Endodermal cell (in vitro differentiated cells): ENCODE measurements at regions not wholly inside any gene's neighbourhood (a gene's known extent, or its start where the extent isn't known, plus 50 kb on each side); places are given as distances from the start of the nearest gene placed in this dataset.
A peak's percentile ranks its signal among the peaks of the same experiment; 100 is the strongest.

ENCODE experiments used
- DNase-seq: peaks from one replicate; pipeline ENCODE4 v3.0.0-alpha.2; 2017
- H3K27ac ChIP-seq: 2 replicates; pipeline ENCODE4 v1.5.1; 2013; ENCODE audit warnings: mild to moderate bottlenecking, low read depth, low read length, moderate library complexity
- H3K27me3 ChIP-seq: 2 replicates; pipeline ENCODE4 v1.6.1; 2013; ENCODE audit warnings: mild to moderate bottlenecking, low read length, moderate library complexity; ENCODE audit not compliant: insufficient read depth, control insufficient read depth, poor library complexity, severe bottlenecking
- H3K36me3 ChIP-seq: 2 replicates; pipeline ENCODE4 v1.7.0; 2013; ENCODE audit warnings: mild to moderate bottlenecking, low read length, moderate library complexity; ENCODE audit not compliant: control insufficient read depth, insufficient read depth
- H3K4me1 ChIP-seq: one replicate; pipeline ENCODE4 v1.7.0; 2013; ENCODE audit warnings: low read length; ENCODE audit not compliant: control insufficient read depth, insufficient read depth
- H3K4me3 ChIP-seq: 2 replicates; pipeline ENCODE4 v1.5.1; 2013; ENCODE audit warnings: mild to moderate bottlenecking, low read length, moderate library complexity
- H3K9ac ChIP-seq: 2 replicates; pipeline ENCODE4 v1.6.1; 2013; ENCODE audit warnings: mild to moderate bottlenecking, low read length, moderate library complexity; ENCODE audit not compliant: poor library complexity, severe bottlenecking; ENCODE audit errors: extremely low read depth
- H3K9me3 ChIP-seq: 2 replicates; pipeline ENCODE4 v1.6.1; 2013; ENCODE audit warnings: mild to moderate bottlenecking, low read length, moderate library complexity; ENCODE audit not compliant: control insufficient read depth
- H3K27ac Mint-ChIP-seq: 2 replicates; pipeline ENCODE4 v1.8.0; 2020; ENCODE audit warnings: mixed read lengths
- H3K27me3 Mint-ChIP-seq: 2 replicates; pipeline ENCODE4 v1.8.0; 2021; ENCODE audit warnings: mild to moderate bottlenecking, mixed read lengths; ENCODE audit not compliant: insufficient read depth
- H3K36me3 Mint-ChIP-seq: 2 replicates; pipeline ENCODE4 v1.8.0; 2020; ENCODE audit warnings: low read depth, mixed read lengths
- H3K4me1 Mint-ChIP-seq: 2 replicates; pipeline ENCODE4 v1.8.0; 2020; ENCODE audit warnings: mixed read lengths
- H3K4me3 Mint-ChIP-seq: 2 replicates; pipeline ENCODE4 v1.8.0; 2020; ENCODE audit warnings: mild to moderate bottlenecking, moderate library complexity, mixed read lengths
- H3K9me3 Mint-ChIP-seq: 2 replicates; pipeline ENCODE4 v1.8.0; 2020; ENCODE audit warnings: mild to moderate bottlenecking, mixed read lengths
- WGBS, 2 experiments: methylation state at CpG; one replicate each; pipeline versions ENCODE4 v1.1.5 to v1.1.7; 2013; ENCODE audit warnings: missing lambda C conversion rate in 2 of 2, mixed read lengths in 1 of 2; ENCODE audit not compliant: insufficient coverage in 1 of 2, insufficient read length in 1 of 2; 5-methylcytosine and 5-hydroxymethylcytosine counted together
- TF ChIP-seq, protein P1 (sequence below): fragments of 200-600 bp; sonication (generic); conservative IDR thresholded peaks from 2 replicates; pipeline ENCODE4 v1.5.0; 2021; ENCODE audit warnings: antibody characterized with exemption, mild to moderate bottlenecking

DNA sequence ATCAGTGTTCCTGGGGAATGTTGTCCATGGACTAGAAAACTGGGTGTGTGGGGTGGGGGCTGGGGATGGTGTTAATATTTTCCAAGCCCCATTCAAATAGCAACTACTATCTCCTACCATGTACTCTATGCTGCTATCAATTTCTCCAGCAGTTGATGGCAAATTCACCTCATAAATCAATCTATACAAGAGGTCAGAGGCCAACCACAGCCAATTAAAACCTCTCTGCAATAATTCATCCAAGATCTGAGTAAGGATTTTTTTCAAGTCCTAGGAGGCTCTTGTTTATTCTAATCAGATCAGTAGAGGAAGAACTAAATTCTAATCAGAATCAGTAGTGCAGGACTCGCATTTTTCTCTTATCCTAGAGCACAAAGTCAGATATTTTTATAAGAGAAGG is 73.4 kb upstream of the WT1 start:
- Mint-ChIP-seq H3K4me1 (peaks cover 2% of the 10 kb centered on the region), H3K9me3 (no peaks in the 10 kb centered on the region), H3K27me3 (no peaks in the 10 kb centered on the region), H3K27ac (no peak overlapping the region), H3K36me3 (no peaks in the 10 kb centered on the region), H3K4me3 (no peak overlapping the region)
- H3K9me3 ChIP-seq: no peaks in the 10 kb centered on the region
- no peaks in the 10 kb centered on the region for H3K36me3 ChIP-seq
- WGBS, 2 experiments: 92% methylated on average over 1 of the region's 1 CpG; no CpG with 5 or more reads in 1 of the 2 experiments
- no peaks in the 10 kb centered on the region for H3K4me1 ChIP-seq
- H3K9ac ChIP-seq: no peak overlapping the region
- H3K27ac ChIP-seq: no peak overlapping the region
- TF ChIP-seq, protein P1, sequence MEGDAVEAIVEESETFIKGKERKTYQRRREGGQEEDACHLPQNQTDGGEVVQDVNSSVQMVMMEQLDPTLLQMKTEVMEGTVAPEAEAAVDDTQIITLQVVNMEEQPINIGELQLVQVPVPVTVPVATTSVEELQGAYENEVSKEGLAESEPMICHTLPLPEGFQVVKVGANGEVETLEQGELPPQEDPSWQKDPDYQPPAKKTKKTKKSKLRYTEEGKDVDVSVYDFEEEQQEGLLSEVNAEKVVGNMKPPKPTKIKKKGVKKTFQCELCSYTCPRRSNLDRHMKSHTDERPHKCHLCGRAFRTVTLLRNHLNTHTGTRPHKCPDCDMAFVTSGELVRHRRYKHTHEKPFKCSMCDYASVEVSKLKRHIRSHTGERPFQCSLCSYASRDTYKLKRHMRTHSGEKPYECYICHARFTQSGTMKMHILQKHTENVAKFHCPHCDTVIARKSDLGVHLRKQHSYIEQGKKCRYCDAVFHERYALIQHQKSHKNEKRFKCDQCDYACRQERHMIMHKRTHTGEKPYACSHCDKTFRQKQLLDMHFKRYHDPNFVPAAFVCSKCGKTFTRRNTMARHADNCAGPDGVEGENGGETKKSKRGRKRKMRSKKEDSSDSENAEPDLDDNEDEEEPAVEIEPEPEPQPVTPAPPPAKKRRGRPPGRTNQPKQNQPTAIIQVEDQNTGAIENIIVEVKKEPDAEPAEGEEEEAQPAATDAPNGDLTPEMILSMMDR: no peak
- no peak overlapping the region for H3K4me3 ChIP-seq
- H3K27me3 ChIP-seq: no peaks in the 10 kb centered on the region
- DNase-seq: no peak

DNA sequence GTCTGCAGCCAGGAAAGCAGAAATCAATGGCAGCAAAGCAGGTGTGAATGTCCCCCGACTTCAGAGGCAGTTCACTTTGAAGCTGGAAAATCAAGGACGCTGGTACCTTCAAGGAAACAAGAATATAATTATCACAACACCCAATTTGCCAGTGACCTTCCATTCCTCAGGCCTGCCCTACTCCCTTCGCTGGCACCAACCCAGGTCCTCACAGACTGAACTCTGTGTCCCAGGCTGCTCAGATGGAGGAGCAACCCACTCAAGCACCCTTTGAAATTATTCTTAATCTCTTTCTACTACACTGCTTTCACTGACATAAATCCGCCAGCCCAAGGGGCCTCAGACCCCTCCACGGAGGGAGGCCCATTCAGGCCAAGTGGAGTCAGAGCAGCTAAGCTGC is 64.7 kb upstream of the WT1 start:
- H3K9me3 Mint-ChIP-seq: no peaks in the 10 kb centered on the region
- no peak overlapping the region for H3K9ac ChIP-seq
- H3K4me3 ChIP-seq: no peak overlapping the region
- no peaks in the 10 kb centered on the region for H3K27me3 Mint-ChIP-seq
- DNase-seq: peak; percentile 37
- no peaks in the 10 kb centered on the region for H3K27me3 ChIP-seq
- no peaks in the 10 kb centered on the region for H3K36me3 Mint-ChIP-seq
- no peaks in the 10 kb centered on the region for H3K9me3 ChIP-seq
- TF ChIP-seq, protein P1: no peak
- 85 to 100% methylated on average over 4 to 5 of the region's 5 CpGs for WGBS, 2 experiments
- H3K4me3 Mint-ChIP-seq: no peak overlapping the region
- H3K27ac ChIP-seq: no peak overlapping the region
- H3K27ac Mint-ChIP-seq: no peak overlapping the region
- no peaks in the 10 kb centered on the region for H3K4me1 Mint-ChIP-seq
- no peaks in the 10 kb centered on the region for H3K36me3 ChIP-seq
- no peaks in the 10 kb centered on the region for H3K4me1 ChIP-seq

DNA sequence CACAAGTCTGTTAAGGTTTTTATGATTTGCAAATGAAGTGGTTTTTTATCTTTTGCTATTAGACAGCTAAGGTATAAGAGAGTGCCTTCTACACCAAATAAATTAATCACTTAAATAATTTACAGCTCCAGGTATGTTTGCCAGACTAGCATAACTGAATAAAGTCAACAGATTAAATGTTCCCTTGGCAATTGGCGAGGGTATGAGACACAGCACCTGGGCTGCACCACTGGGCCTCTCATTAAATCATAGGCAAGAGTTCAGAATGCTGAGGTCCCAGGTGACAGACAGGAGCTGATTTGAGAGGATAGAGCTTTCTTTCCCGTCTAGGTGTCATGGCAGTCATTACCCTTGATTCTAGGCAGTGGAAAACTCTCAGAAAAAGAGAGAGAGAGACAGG is 62.6 kb upstream of the WT1 start:
- Histone ChIP-seq H3K4me1 (no peaks in the 10 kb centered on the region), H3K27ac (no peak overlapping the region), H3K9me3 (no peaks in the 10 kb centered on the region), H3K4me3 (no peak overlapping the region), H3K9ac (no peak overlapping the region), H3K36me3 (no peaks in the 10 kb centered on the region), H3K27me3 (no peaks in the 10 kb centered on the region)
- Mint-ChIP-seq H3K27me3 (no peaks in the 10 kb centered on the region), H3K4me1 (no peaks in the 10 kb centered on the region), H3K27ac (no peak overlapping the region), H3K36me3 (no peaks in the 10 kb centered on the region), H3K9me3 (no peaks in the 10 kb centered on the region), H3K4me3 (no peak overlapping the region)
- no peak for DNase-seq
- TF ChIP-seq, protein P1: no peak
- 89 to 91% methylated on average over 1 to 2 of the region's 2 CpGs for WGBS, 2 experiments
